GM21526 (cell line): ENCODE measurements at regions not wholly inside any gene's neighbourhood (a gene's known extent, or its start where the extent isn't known, plus 50 kb on each side); places are given as distances from the start of the nearest gene placed in this dataset.

ENCODE experiments used
- ATAC-seq: cut with Tn5 transposase; IDR thresholded peaks from one replicate; pipeline ENCODE4 v1.9.1; 2021; ENCODE audit warnings: moderate library complexity; ENCODE audit not compliant: unreplicated experiment, low FRiP score

GRCh38 chr1:181413836-181414235 is 69.5 kb upstream of the CACNA1E start:
- no peak for ATAC-seq

GRCh38 chr1:181416268-181416860 is 67.0 kb upstream of the CACNA1E start:
- ATAC-seq, result no peak

- no peak for ATAC-seq
Measured at GRCh38 chr1:181417915-181418314, 65.4 kb upstream of the CACNA1E start.

DNA sequence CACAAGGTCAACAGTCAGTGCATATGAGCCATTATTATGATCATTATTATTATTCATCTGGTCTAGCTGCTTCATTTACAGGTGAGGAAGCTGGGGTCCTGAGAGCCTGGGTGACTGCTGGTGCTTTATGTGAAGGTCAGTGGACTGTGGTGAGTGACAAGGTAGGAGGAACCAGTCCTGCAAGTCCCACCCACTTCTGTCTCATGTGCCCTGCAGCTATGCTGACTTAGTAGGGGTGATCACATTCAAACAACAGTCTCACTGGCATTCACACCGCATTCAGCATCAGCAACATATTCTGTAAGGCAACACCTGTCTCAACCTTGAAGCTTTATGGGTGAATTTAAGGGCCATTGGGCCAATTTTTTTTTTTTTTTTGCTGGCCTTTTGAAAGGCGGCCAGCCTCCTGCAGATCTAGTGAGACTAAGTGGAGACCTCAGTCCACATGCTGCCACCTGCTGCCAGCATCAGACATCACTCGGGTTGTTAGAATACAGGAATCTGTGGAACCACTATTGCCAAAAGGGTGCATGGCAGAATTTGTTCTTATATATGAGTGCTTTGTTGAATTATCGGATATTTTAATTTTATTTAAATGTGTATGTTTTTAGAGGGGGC is 59.9 kb upstream of the CACNA1E start:
- no peak for ATAC-seq

- ATAC-seq, result no peak
Measured at GRCh38 chr1:181424786-181425403, 58.4 kb upstream of the CACNA1E start.

- no peak for ATAC-seq
Measured at GRCh38 chr1:181425566-181425965, 57.8 kb upstream of the CACNA1E start.

GRCh38 chr1:181429462-181429861 is 53.9 kb upstream of the CACNA1E start:
- no peak for ATAC-seq

DNA sequence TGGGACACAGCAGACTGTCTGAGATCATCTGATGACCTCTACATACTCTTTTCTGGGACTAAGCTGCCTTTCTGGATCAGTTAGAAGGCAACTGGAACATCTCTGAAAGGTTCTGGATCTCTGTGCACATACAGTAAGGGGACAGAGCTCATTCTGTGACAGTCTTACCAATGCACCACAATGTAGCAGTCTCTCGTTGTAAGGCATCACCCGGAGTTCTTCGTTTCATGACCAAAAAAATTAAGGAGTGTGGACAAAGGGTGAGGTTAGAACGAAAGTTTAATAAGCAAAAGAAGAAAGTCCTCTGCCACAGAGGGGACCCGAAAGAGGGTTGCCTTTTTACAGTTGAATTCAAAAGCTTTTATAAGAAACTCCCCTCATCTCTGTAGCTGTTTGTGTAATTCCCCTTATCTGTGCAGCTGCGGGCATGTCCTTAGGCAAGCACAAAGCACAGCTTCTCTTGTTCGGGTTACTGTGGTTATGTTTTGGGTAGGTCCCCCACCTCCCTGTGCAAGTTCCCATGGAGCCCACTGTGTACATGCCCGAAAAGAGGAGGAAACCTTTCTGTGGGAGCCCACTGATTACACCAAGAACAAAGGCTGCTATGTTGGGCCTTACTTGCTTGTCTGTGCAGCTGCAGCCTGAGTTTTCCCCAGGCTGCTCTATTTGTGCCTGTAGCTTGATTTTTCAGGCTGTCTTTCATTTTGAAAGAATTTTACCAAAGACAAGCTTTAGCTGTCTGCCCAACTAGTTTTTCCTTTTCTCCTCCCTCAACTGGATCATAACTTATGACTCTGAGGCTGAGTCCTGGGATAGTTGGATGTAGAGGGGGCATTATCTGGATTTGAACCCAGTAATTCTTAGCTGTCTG is 53.1 kb upstream of the CACNA1E start:
- ATAC-seq, result no peak
